Adrenal gland (tissue), 9 donors: ENCODE measurements at regions not wholly inside any gene's neighbourhood (a gene's known extent, or its start where the extent isn't known, plus 50 kb on each side); places are given as distances from the start of the nearest gene placed in this dataset.

Experiments used
- DNase-seq, 7 donors: peaks; one replicate each; pipeline ENCODE4 v3.0.0-alpha.2; 2019 to 2020
- H3K27ac ChIP-seq, 5 donors: fragments of 200-600 bp; sonication (generic) in 4 of 5; 1 replicate in 3 of 5; 2 replicates in 2 of 5; pipeline versions ENCODE4 v1.5.1 to v1.8.0; 2016 to 2020; ENCODE audit warnings: mild to moderate bottlenecking in 1 of 5
- H3K27me3 ChIP-seq: fragments of 200-600 bp; 2 replicates; pipeline ENCODE4 v1.8.0; 2021
- H3K36me3 ChIP-seq, 2 donors: fragments of 200-600 bp; replicated peaks in 1 of 2; 1 replicate in 1 of 2; 2 replicates in 1 of 2; pipeline versions ENCODE4 v1.5.1 to v1.8.0; 2018 to 2022
- H3K4me1 ChIP-seq, 2 donors: fragments of 200-600 bp; replicated peaks in 1 of 2; 1 replicate in 1 of 2; 2 replicates in 1 of 2; pipeline versions ENCODE4 v1.5.1 to v1.8.0; 2018 to 2021
- H3K4me3 ChIP-seq, 4 donors: fragments of 200-600 bp; sonication (generic) in 3 of 4; one replicate each; pipeline ENCODE4 v1.5.1; 2016 to 2018
- H3K9me3 ChIP-seq, 3 donors: fragments of 200-600 bp; sonication (generic) in 1 of 3; replicated peaks in 1 of 3; 1 replicate in 2 of 3; 2 replicates in 1 of 3; pipeline versions ENCODE4 v1.5.1 to v1.8.0; 2016 to 2021
- POLR2A ChIP-seq, 2 donors: fragments of 450-650 bp; IDR thresholded peaks; one replicate each; pipeline ENCODE4 v1.6.1; 2017; ENCODE audit warnings: antibody characterized with exemption in 2 of 2, mild to moderate bottlenecking in 2 of 2, moderate library complexity in 1 of 2
- WGBS, 4 donors: extraction: QIAGEN DNeasy Blood & Tissue Kit in 2 of 4; methylation state at CpG; one replicate each; pipeline versions ENCODE4 v1.1.5 to v1.1.7; 2013 to 2017; 5-methylcytosine and 5-hydroxymethylcytosine counted together
- intact Hi-C, 2 donors: fragments of 100-400 bp; cut with DNase I; formaldehyde crosslinking; loops; one replicate each; pipeline versions ENCODE4 v1.14.1 to v1.15.0; 2022 to 2023
- TF ChIP-seq, protein P1 (sequence below), 6 experiments: fragments of 450-650 bp in 4 of 6; fragments of 200-600 bp in 2 of 6; sonication (generic) in 1 of 6; IDR thresholded peaks; 1 replicate in 5 of 6; 2 replicates in 1 of 6; pipeline versions ENCODE4 v1.5.1 to v1.8.0; 2016 to 2021; ENCODE audit warnings: antibody characterized with exemption in 6 of 6, mild to moderate bottlenecking in 2 of 6, moderate library complexity in 1 of 6
- donor health status: healthy with polysubstance abuse.
- donor health status: Bipolar disorder and iron deficiency.
- donor health status: DM: yes; HTN: yes; CAD: no.
- donor health status: DM: no; HTN: no; CAD: no.
- donor health status: DM: no; HTN: no; CAD: no.

DNA sequence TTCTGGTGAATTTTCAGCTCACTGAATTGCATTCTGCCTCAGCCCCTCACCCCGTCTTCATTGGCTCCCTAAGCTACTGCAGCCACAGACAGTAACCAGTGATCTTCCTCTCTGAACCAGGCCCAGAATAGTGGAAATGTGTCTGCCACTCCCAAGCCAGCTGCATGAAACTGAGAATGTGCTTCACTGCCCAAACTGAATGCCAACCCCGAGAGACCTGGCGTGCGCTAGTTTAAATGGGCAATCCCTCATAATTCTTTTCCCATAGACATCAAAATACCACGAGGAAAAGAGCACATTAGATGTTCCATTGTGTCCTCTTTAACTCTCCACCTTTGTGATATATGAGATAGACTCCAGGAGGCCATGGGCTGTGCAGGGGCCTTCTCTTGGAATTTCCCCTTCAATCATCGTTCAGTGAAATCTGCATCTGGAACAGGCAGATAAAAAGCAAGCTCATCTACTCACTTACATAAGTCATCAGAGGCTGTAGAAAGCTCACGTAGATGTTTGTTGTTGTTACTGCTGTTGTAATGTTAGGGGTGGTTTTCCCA, 320.2 kb downstream of the NFIB start:
- DNase-seq = no peak
- TF ChIP-seq, protein P1, sequence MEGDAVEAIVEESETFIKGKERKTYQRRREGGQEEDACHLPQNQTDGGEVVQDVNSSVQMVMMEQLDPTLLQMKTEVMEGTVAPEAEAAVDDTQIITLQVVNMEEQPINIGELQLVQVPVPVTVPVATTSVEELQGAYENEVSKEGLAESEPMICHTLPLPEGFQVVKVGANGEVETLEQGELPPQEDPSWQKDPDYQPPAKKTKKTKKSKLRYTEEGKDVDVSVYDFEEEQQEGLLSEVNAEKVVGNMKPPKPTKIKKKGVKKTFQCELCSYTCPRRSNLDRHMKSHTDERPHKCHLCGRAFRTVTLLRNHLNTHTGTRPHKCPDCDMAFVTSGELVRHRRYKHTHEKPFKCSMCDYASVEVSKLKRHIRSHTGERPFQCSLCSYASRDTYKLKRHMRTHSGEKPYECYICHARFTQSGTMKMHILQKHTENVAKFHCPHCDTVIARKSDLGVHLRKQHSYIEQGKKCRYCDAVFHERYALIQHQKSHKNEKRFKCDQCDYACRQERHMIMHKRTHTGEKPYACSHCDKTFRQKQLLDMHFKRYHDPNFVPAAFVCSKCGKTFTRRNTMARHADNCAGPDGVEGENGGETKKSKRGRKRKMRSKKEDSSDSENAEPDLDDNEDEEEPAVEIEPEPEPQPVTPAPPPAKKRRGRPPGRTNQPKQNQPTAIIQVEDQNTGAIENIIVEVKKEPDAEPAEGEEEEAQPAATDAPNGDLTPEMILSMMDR (IDR thresholded peaks at IDR 0.05) = no peak
- TF ChIP-seq POLR2A (IDR thresholded peaks at IDR 0.05) = no peak
- 75 to 80% (median 76%) methylated on average over 7 of the region's 7 CpGs for WGBS, 4 donors
- no peak overlapping the region for H3K4me3 ChIP-seq
- no peaks in the 10 kb centered on the region for H3K9me3 ChIP-seq
- no peaks in the 10 kb centered on the region for H3K36me3 ChIP-seq
- no peaks in the 10 kb centered on the region for H3K4me1 ChIP-seq
- intact Hi-C loops = no loop called here
- H3K27ac ChIP-seq = no peak overlapping the region
- H3K27me3 ChIP-seq = no peaks in the 10 kb centered on the region

DNA sequence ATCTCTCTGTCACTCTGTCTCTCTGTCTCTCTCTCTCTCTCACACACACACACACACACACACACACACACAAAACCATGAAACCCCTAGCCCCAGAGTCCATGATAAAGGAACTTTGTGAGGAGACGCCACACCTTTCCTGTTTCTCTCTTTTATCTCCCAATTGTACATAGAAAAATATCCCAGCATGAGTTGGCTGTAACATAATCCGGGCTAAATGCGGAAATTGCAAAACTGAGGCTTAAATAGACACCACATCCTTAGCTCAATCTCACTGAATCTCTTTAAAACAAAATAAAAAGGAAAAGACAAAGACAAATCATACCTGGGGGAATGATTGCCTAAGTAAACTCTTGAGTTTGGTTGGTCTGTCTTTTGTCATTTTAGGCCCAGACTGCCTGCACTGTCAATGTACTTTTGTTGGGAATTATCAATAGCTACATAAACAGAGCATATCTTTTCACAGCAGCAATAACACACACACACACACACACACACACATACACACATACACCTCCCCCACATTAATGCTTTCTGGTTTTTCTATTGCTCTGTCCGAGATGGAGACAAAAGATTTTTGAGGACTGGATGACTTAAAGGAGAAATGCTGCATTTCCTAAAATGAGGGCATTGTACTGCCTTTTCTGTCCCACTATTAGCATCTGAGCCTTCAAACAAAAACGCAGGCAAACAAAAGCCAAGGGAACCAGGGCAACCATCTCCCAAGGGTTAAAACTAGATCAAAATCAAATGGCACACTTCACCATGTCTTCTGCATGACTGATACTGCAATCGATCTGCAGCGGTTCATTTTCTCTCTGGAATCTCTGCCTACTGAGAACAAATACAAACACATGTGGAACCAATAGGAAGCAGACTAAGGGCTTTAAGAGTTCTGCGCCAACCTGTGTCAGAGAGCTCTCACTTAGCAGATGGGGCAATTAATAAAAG, 321.5 kb downstream of the NFIB start:
- no peak for DNase-seq
- intact Hi-C loops = no loop called here

DNA sequence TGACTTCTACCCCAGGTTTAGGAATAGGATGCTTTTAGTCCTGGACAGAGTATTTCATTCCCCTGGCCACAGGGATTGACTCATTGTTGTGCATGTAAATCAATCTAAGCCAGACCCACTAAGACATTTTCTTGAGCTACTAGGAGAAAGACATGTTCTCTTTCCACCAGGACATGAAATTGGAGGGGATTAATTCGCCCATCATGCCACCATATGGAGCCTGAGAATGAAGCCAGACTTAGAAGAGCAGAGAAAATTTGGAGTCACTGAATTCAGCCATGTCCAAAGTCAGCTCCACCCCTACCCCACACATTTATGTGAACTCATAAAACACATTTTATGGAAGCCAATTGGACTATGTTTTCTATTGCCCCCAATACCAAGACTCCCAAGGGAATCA, 322.5 kb downstream of the NFIB start:
- Histone ChIP-seq H3K9me3 (no peaks in the 10 kb centered on the region), H3K4me1 (no peaks in the 10 kb centered on the region), H3K4me3 (no peak overlapping the region), H3K36me3 (no peaks in the 10 kb centered on the region), H3K27ac (no peak overlapping the region), H3K27me3 (no peaks in the 10 kb centered on the region)
- WGBS, 4 donors = 63 to 82% (median 71%) methylated on average over 1 of the region's 1 CpG
- intact Hi-C loops = no loop called here
- no peak for TF ChIP-seq POLR2A (IDR thresholded peaks at IDR 0.05)
- TF ChIP-seq, protein P1 (IDR thresholded peaks at IDR 0.05) = no peak
- no peak for DNase-seq

More for the DNA sequence above, 321.5 kb downstream of the NFIB start:
- no peak overlapping the region for H3K4me3 ChIP-seq
- no peaks in the 10 kb centered on the region for H3K27me3 ChIP-seq
- H3K27ac ChIP-seq = no peak overlapping the region
- no peaks in the 10 kb centered on the region for H3K9me3 ChIP-seq
- TF ChIP-seq, protein P1 (IDR thresholded peaks at IDR 0.05) = no peak
- TF ChIP-seq POLR2A (IDR thresholded peaks at IDR 0.05) = no peak
- whole genome bisulfite sequencing, 4 donors = 77 to 87% (median 83%) methylated on average over 8 of the region's 8 CpGs
- no peaks in the 10 kb centered on the region for H3K4me1 ChIP-seq
- H3K36me3 ChIP-seq = no peaks in the 10 kb centered on the region

DNA sequence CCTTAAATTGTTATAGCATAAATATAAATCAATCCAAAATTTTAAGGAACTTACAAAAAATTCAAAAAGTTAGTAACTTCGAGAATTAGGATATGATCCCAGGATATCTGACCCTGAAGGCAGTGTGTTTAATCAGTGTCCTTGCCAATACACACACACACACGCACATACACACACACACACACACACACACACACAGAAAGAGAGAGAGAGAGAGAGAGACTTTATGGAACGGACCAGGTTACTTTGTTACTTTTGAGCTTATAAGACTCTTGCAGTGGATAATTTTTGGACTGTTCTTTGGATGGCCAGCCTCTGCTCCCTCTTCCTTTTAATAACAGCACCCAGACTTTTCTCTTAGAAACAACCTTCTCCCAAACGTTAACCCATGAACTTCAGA, 322.9 kb downstream of the NFIB start:
- Histone ChIP-seq H3K36me3 (no peaks in the 10 kb centered on the region), H3K27ac (no peak overlapping the region), H3K27me3 (no peaks in the 10 kb centered on the region), H3K9me3 (no peaks in the 10 kb centered on the region), H3K4me3 (no peak overlapping the region), H3K4me1 (no peaks in the 10 kb centered on the region)
- TF ChIP-seq POLR2A (IDR thresholded peaks at IDR 0.05) = no peak
- TF ChIP-seq, protein P1 (IDR thresholded peaks at IDR 0.05) = no peak
- intact Hi-C loops = no loop called here
- no peak for DNase-seq
- WGBS, 4 donors = 35 to 58% (median 49%) methylated on average over 4 of the region's 4 CpGs
